NCI-H446 treated with DMSO at 0.1 percent for 48 hours (cell line): ENCODE measurements at regions not wholly inside any gene's neighbourhood (a gene's known extent, or its start where the extent isn't known, plus 50 kb on each side); places are given as distances from the start of the nearest gene placed in this dataset.

Experiments used
- DNase-seq: peaks from one replicate; lab custom pipeline; 2025; lab: John Stamatoyannopoulos, UW

- DNase-seq = no peak
Measured at GRCh38 chr7:35450456-35451214, 196.7 kb upstream of the TBX20 start.

- DNase-seq = no peak
Measured at GRCh38 chr7:35448486-35448885, 194.6 kb upstream of the TBX20 start.

- DNase-seq = no peak
Measured at GRCh38 chr7:35446091-35446490, 192.2 kb upstream of the TBX20 start.

GRCh38 chr7:35437619-35438275, 183.8 kb upstream of the TBX20 start:
- no peak for DNase-seq

- no peak for DNase-seq
Measured at GRCh38 chr7:35436452-35436851, 182.6 kb upstream of the TBX20 start.

GRCh38 chr7:35430547-35431153, 176.8 kb upstream of the TBX20 start:
- DNase-seq = no peak

- no peak for DNase-seq
Measured at GRCh38 chr7:35424869-35425495, 171.1 kb upstream of the TBX20 start.

GRCh38 chr7:35424440-35424839, 170.5 kb upstream of the TBX20 start:
- DNase-seq = no peak

- no peak for DNase-seq
Measured at GRCh38 chr7:35422715-35423114, 168.8 kb upstream of the TBX20 start.

GRCh38 chr7:35420656-35421055, 166.8 kb upstream of the TBX20 start:
- no peak for DNase-seq

- no peak for DNase-seq
Measured at GRCh38 chr7:35419391-35419755, 165.5 kb upstream of the TBX20 start.

GRCh38 chr7:35418716-35419390, 165.0 kb upstream of the TBX20 start:
- DNase-seq = no peak

- no peak for DNase-seq
Measured at GRCh38 chr7:35416568-35416967, 162.7 kb upstream of the TBX20 start.

- DNase-seq = no peak
Measured at GRCh38 chr7:35415411-35415822, 161.5 kb upstream of the TBX20 start.

GRCh38 chr7:35411331-35411730, 157.4 kb upstream of the TBX20 start:
- DNase-seq = no peak

GRCh38 chr7:35405461-35405860, 151.6 kb upstream of the TBX20 start:
- no peak for DNase-seq

GRCh38 chr7:35401217-35401879, 147.4 kb upstream of the TBX20 start:
- no peak for DNase-seq

GRCh38 chr7:35399840-35400239, 145.9 kb upstream of the TBX20 start:
- DNase-seq = no peak

- DNase-seq = no peak
Measured at GRCh38 chr7:35399216-35399615, 145.3 kb upstream of the TBX20 start.

GRCh38 chr7:35398518-35398917, 144.6 kb upstream of the TBX20 start:
- DNase-seq = no peak

GRCh38 chr7:35390146-35390545, 136.2 kb upstream of the TBX20 start:
- no peak for DNase-seq

- DNase-seq = no peak
Measured at GRCh38 chr7:35389636-35390035, 135.7 kb upstream of the TBX20 start.
